Stimulated activated CD4-positive, alpha-beta T cell treated with anti-CD3 and anti-CD28 coated beads, Interleukin-12 subunit alpha, Interleukin-12 subunit beta, amount 100 ng/mL, for 24 hours (primary cell): ENCODE measurements at regions not wholly inside any gene's neighbourhood (a gene's known extent, or its start where the extent isn't known, plus 50 kb on each side); places are given as distances from the start of the nearest gene placed in this dataset.

ENCODE experiments used
- DNase-seq, 2 experiments: peaks; one replicate each; pipeline ENCODE4 v3.0.0-alpha.2; 2020; ENCODE audit warnings: low read depth in 2 of 2

DNA sequence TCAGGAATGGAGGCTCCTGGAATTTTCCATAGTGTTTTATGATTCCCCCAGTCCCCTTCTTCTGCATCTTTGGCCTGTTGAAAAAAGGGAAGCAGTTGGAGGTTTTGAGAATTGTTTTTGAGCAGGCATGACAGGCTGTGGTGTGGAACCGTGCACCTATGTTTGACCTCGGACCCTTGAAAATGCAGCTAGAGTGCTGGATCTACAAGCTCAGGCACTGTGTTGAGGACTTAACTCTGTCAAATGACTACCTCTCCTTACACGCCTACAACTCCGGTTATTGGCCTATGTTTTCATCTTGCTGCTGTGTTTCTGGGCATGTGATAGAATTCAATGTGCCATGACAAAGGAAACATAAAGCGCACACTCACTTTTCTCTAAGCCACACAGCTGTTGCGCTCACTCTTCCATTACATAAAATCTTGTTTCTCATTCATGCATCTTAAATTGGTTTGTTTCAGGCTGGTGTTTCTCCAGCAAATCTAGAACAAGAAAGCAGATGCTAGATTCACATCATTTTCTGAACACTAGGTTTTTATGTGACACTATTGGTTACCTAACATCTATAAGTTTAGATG, 616.6 kb downstream of the FGF9 start:
- DNase-seq, result no peak

DNA sequence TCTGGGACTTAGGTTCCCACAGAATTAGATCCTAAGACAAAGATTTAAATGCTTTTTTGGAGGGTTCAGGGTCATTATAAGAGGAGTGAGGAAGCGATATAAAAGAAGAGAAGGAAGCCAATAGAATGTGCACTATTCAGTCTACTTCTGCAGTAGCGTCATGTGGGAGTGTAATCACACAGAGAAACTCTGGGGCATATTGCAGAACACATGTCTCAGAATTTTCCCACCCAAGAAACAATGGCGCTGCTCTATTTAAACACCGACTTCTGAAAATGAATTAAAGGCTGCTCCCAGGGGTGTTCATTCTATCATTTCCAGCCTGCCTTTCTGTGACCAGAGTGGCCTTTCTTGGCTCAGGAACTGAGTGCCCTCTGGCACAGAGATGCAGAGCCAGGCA, 617.6 kb downstream of the FGF9 start:
- DNase-seq, result no peak

DNA sequence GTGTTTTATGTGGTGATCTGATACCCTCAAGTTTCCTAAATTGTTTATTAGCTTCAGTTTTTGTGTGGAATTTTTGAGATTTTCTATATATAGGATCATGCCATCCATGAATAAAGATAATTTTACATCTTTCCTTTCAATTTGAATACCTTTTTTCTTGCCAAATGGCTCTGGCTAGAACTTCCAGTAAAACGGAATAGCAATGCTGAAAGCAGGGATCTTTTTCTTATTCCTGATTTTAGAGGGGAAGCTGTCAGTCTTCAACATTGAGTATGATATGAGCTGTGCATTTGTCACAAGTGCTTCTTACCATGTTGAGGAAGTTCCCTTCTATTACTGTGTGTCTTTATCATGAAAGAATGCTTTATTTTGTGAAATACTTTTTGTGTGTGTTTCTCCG, 618.8 kb downstream of the FGF9 start:
- no peak for DNase-seq

DNA sequence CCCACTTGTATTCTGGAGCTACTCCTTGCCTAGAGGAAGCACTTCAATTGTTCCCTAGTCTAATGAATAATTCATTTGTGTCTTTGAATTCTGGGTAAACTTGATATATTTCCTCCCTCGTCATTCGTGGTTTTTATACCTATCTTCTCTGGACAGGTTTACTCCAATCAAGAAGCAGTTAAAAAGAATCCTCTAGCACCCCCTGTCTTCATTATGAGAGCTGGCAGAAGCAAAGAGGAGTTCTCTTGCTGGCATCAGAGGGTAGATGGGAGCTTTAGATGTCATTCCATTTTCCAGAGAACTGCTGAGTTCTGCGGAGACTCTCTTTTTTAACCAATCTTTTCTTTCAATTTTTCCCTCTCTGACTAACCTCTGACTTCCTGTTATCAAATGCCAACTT, 627.7 kb downstream of the FGF9 start:
- DNase-seq, result no peak

DNA sequence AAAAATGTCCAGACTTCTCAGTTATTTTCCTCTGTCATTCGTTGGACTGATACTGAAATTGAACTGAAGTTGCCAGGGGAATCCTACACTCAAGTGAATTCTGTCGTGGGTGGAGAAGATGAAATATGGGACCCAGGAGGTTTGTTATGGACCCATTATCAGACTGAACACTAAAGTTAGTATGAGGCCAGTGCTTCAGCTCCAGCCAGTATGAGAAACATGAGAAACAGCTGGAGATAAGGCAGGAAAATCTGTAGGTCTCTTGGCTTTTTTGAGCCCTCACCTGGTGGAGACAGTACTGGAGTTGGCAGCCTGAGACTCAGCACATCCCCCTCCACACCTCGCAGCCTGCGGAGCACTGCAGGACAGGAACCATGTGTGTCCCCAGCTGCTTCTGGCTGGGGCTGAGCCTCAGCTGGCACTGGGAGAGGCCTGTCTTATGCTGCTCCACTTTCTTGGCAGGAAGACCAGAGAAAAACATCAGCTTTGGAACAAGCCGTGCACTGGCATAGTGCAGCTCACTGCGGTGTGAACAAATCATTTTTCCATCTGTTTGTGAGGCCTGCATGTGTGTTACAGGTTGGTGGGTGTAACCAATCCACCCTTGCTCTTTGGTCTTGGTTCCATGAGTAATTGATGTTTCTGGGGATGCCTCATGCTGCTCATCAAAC, 641.0 kb downstream of the FGF9 start:
- DNase-seq, result no peak

DNA sequence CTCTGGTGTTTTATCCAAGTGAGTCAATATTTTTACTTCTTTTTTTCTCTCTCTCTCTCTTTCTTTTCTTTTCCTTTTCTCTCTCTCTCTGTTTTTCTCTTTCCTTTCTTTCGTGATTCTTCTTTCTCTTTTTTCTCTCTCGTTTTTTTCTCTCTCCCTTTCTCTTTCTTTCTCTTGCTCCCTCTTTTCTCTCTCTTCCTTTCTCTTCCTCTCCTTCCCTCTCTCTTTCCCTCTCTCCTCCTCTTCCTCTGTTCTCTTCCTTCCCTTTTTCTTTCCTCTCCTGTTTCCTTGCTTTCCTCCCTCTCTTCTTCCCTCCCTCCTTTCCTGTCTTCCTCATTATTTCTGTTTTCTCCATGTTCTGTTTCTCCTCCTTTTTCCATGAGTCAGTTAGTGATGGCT, 641.5 kb downstream of the FGF9 start:
- no peak for DNase-seq

DNA sequence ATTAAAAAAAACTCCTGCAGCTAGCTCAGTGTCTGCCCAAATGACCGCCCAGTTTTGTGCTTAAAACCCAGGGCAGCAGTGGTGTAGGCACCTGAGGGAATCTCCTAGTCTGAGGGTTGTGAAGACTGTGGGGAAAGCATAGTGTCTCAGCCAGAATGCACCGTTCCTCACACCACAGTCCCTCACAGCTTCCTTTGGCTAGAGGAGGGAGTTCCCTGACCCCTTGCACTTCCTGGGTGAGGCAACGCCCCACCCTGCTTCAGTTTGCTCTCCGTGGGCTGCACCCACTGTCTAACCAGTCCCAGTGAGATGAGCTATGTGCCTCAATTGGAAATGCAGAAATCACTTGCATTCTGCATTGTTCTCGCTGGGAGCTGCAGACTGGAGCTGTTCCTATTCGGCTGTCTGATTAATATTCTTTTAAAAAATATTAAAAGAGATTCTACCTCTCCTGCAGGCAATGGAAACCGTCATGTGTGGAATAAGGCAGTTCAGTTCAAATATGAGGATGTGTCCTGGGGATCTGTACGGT, 645.7 kb downstream of the FGF9 start:
- DNase-seq, result no peak

DNA sequence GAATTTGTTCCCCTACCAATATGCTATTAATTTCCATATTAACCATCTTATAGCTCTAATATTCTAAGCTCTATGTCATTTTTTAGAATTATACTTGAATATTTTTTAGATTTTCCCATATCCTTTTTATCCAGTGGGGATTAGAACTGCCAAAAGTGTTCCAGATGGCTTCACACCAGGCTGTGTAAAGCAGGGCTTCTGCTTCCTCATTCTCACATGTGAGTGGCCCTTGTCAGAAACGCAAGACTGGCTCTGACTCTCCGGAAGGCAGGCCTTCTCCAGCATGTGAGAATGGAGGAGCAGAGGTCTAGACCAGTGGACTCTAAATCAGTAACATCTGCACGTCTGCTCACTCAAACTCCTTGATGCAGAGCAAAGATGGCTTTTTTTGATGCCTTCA, 650.1 kb downstream of the FGF9 start:
- no peak for DNase-seq

DNA sequence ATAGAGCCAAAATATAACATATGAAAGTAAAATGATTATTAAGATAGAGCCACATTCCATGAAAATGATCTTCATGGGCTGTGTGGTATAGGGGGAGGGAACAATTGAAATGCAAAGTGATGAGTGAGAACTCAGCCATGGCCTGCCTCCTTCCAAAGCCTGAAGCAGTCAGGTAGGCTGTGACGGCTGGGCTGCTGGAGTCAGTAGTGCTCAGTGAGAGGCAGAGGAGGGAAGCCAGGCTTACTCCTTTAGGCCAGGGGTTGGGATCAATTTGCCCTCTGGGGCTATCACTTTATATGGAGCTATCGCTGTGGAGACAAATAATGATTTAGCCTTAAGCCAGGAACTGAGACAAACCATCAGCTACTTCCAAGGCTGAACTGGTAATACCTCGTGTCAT, 654.9 kb downstream of the FGF9 start:
- no peak for DNase-seq

DNA sequence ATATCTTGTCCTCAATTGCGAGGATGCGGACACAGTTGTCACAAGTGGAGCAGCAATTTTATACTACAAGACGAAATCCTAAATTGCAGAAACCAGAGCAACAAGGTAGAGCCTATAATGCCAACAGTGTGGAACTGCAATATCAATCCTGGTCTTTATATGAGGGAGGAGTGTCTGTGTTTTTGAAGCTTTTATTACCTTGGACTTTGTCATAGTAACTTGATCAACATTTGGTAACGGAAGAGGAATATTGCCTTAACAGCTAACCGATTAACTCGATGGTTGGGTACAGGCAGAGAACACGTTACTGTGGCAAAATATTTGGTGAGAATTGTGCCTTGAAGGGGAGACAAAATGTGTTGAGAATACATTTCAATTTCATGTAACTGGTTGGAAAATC, 661.5 kb downstream of the FGF9 start:
- no peak for DNase-seq

DNA sequence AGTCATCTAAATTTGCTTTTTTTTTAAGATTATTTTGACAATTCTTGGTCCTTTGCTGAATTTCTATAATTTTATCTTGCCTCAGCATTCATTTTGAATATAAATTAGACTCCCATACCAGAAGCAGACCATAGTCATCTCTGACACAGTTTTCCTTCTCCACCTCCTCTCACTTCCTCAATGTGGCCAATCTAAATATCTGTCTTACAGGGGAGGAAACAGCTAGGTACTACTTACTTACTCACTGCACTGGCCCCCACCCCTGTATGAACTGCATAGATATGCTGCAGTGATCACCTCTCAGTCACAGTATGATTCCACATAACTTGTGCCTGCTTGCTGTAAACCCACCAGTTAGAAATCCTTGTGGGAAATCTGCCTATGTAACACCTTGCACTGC, 665.6 kb downstream of the FGF9 start:
- DNase-seq, result no peak

DNA sequence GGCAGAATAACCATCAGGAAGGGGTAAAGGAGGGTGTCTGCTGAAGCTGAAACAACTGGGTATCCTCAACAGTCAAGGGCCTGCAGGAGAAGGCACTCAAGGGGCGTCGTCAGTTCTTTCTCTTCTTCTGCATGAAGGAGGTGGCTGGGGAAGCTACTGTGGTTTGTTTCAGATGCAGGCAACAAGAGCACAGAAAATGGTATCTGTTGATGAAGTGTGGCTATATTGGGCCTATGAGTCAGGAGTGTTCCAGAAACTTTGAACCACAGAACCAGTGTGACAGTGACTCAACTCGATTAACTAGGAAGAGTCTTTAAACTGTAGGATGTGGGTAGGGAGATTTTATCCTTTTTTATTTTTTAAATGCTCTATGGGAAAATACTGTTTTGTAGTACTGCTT, 686.3 kb downstream of the FGF9 start:
- no peak for DNase-seq

DNA sequence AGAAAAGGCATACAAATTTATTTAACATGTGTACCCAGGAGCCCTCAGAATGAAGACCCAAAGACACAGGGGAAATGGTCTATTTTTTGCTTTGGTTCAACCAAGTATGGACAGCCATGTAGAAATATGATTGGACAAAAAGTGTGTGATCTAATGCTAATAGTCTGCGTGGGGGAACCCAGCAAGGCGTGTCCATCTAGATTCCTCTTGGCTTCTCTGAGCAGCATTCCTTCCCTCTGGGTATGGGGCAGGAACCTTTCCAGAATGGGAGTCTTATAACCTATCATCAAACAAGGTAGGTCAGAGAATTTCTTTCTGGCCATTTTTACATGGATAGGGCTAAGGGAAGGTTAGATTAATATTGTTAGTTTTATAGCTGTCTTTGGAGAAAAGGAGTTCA, 698.2 kb downstream of the FGF9 start:
- no peak for DNase-seq

DNA sequence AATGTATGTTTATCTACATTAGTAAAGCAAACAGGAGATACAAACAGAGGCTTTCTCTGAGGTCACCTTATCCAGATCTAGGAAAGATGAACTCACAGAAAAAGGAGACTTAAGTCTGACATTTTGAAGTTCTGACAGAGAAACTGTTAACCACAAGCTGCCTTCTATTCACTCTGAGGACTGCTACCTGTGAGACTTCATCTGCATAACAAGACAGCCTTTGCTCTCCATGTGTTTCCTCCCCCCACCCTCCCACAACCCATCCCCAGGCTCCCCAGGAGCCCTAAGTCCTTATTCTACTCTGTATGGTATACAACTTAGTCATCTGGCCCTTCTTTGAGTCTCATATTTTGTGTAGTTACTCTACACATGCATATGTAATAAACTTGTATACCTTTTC, 699.0 kb downstream of the FGF9 start:
- no peak for DNase-seq

DNA sequence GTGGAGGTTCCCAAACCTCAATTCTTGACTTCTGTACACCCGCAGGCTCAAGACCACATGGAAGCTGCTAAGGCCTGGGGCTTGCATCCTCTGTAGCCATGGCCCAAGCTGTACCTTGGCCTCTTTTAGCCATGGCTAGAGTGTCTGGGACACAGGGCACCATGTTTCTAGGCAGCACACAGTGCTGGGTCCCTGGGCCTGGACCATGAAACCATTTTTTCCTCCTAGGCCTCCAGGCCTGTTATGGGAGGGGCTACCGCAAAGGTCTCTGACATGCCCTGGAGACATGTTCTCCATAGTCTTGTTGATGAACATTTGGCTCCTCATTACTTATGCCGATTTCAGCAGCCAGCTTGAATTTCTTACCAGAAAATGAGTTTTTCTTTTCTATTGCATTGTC, 701.4 kb downstream of the FGF9 start:
- no peak for DNase-seq

DNA sequence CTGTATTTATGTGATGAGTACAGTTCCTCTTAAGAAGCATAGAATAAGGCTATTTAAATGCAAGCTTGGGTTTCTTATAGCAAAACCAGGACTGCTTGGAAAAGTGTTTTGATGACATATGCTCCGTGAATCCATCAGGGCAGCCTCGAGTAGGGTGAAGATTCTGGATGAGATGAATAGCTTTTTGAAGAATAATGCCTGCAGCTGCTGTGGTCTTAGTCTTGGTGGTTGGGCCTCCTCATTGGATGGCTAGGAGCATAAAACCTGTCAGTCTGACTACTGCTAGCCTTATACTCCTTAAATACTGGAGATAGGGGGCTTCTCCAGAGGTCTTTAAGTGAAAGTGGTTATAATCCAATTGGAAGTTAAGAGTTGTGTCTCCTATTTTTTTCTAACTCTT, 704.3 kb downstream of the FGF9 start:
- DNase-seq, result no peak

DNA sequence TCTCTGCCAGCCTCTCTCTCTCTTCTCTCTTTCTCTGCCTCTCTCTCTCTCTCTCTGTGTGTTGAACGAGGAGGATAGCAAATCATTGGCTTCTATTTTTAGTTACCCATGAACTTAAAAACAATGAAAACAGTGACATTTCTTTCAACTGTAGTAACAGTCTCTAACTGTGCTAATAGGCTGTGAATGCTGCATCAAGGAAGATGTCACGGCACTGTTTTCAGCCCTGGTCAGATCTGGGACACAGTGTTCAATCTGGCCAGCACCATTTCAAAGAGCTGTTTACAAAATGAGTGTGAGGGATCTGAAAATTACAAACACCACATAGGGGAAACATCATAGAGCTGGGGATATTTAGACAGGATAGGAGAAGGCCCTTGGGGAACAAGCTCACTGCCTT, 717.0 kb downstream of the FGF9 start:
- DNase-seq, result no peak

DNA sequence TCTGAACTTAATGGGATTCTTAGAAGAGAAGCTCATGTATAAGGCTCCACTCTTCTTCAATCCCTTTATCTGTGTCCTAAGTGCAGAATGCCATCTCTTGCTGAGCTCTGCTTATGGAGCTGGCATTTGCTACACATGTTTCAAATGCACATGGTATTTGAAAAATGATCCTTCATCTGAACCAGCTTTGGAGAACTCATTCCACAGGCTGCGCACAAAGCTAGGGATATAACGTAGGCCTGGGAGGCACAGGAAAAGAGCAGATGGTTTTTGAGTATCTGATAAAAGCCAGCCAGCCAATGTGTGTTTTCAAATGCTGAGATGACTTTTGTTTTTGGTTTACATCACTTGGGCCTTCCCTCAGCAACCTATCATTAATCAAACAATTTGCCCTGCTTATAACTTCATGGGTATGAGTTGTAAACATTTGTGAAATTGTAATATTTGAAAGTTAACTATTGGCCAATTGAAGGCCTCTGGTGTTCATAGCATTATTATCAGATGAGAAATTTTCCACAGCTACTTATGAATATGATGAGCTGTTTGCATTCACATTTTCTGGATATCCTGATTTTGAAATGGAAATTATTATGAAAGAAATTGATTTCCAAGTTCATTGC, 729.0 kb downstream of the FGF9 start:
- no peak for DNase-seq

DNA sequence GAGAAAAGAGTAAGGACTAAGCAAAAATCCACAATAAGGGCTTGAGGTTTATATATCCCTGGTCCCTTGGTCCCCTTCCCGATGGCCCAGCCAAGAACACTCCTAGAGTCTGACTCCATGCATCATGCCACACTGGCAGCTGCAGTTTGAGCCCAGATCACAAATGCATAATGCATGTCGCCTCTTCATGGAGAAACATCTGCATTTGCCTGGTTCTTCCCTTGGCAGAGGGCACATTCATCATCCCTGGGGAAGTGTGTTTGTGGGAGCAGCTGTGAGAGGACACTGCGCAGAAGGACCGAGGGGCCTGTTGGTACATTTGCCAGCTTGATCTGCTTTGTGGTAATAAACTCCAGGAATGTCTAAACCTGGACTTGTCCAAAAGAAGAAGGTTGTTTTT, 731.8 kb downstream of the FGF9 start:
- no peak for DNase-seq

DNA sequence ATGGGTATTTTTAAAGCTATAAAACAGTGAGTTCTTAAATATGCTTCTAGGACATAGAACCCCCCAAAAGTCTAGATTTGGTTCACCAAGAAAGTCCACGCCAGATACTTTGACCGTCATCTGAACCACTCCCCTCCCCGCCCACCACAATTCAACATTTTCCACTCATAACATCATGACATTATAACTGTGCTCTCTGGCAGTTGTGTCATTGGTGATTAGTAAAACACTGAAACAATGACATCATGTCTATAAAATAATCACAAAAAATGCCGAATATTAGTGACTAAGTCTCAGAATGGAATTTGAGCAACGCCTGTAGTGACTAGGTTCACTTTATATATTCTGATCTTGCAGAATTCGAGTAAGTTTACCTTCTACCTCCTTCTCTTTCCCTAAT, 732.3 kb downstream of the FGF9 start:
- DNase-seq, result no peak

DNA sequence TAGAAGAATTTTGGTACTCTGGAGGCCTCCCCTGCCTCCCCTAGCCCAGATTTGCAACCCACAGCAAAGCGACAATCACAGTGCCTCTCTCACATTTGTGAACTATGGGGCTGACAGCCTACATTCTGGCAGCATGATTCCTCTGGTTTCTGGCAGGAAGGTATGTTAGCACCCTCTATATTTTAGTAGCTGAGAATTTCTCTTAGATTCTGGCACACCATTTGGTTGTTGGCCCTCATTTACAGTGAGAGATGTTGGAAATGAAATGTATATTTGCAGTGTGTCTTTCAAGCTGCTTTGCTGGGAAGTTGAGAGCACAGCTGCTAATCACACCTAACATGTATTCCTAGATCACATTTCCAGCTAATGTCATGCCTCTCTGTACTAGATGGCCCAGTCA, 735.0 kb downstream of the FGF9 start:
- no peak for DNase-seq

DNA sequence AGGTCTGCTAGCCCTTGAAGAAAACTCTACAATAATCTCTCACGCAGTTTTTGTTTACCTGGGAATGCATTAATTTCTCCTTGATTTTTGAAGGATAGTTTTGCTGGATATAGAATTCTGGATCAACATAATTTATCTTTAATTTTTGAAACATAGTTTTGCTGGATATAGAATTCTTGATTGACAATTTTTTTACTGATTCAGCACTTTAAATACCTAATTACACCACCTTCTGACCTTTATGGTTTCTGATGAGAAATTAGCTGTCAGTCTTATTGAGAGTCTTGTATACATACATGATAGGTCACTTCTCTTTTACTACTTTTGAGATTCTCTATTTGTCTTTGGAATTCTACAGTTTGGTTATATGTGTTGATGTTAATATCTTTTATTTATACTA, 741.6 kb downstream of the FGF9 start:
- no peak for DNase-seq

DNA sequence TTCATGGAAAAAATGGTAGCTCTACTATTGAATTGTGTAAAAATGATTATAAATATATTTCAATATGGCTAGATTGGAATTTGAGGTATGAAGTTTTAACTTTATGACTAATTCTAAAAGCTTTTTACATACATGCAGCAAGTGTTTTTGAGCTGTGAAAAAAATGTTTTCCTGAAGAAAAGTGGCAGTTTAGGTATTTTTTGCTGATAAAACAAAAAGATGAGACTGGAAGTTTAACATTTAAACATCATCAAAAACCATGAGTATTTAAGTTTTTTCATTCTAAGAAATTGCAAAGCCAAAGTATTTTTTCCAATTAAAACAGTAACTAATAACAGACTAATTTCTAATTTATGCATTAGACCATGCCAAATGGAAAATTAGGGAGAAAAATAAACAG, 751.1 kb downstream of the FGF9 start:
- DNase-seq, result no peak

DNA sequence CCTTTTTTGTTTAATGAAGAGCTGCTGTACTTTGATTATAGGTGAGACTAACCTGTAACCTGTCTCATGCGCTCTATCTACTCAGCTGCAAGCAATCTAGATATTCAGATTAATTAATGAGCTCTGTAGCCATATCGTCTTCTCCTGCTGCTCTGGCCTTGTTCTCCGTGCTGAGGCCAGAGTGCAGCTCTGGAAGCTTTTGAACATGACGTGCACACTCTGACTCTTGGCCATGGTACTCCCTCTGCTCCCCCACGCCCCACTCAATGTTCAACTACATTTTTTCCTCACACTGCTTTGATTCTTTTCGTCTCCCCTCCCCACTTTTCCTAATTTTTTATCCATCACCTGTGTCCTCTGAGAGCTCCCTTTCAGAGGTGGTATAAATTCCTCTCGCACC, 751.8 kb downstream of the FGF9 start:
- no peak for DNase-seq
